ENCODE measurements at regions not wholly inside any gene's neighbourhood (a gene's known extent, or its start where the extent isn't known, plus 50 kb on each side); places are given as distances from the start of the nearest gene placed in this dataset.

- no peak for DNase-seq (ENCODE audit: low spot score)
- Mint-ChIP-seq H3K36me3 (no peaks in the 10 kb centered on the region), H3K27me3 (ENCODE audit: low read depth) (no peaks in the 10 kb centered on the region), H3K4me1 (peaks cover 8% of the 10 kb centered on the region), H3K9me3 (peaks cover 4% of the 10 kb centered on the region; the same call in 1 of the 2 replicates), H3K27ac (no peak overlapping the region), H3K4me3 (no peak overlapping the region)
- TF ChIP-seq ZNF423 (CRISPR knock-in tag; IDR thresholded peaks at IDR 0.05): no peak
- TF ChIP-seq ERG (CRISPR knock-in tag; IDR thresholded peaks at IDR 0.05): no peak
- no peak for TF ChIP-seq ATF2 (CRISPR knock-in tag; IDR thresholded peaks at IDR 0.05; ENCODE audit: borderline replicate concordance, low read depth)
- no peak for TF ChIP-seq ZBTB21 (CRISPR knock-in tag; IDR thresholded peaks at IDR 0.05; ENCODE audit: borderline replicate concordance)
- no peak for TF ChIP-seq CBFB (CRISPR knock-in tag; IDR thresholded peaks at IDR 0.05; ENCODE audit: low read depth)
- no peak for TF ChIP-seq MLX (CRISPR knock-in tag; IDR thresholded peaks at IDR 0.05)
- TF ChIP-seq ELF4 (CRISPR knock-in tag; IDR thresholded peaks at IDR 0.05; ENCODE audit: low read depth): no peak
- TF ChIP-seq TP53 (CRISPR knock-in tag; IDR thresholded peaks at IDR 0.05): no peak
- no peak for TF ChIP-seq ZNF263 (CRISPR knock-in tag; IDR thresholded peaks at IDR 0.05; ENCODE audit: low read depth)
- TF ChIP-seq USF2 (CRISPR knock-in tag; IDR thresholded peaks at IDR 0.05): no peak
- no peak for TF ChIP-seq ESRRA (CRISPR knock-in tag; IDR thresholded peaks at IDR 0.05; ENCODE audit: borderline replicate concordance)
- no peak for ATAC-seq
- ChIA-PET POLR2A (no interaction called here), CTCF (no interaction called here)
Measured at GRCh38 chr2:129645335-129645734, 334.1 kb upstream of the RAB6C start.

GRCh38 chr2:129646107-129646506, 333.4 kb upstream of the RAB6C start:
- ChIA-PET POLR2A (no interaction called here), CTCF (no interaction called here)
- ATAC-seq (no peak), DNase-seq (ENCODE audit: low spot score) (no peak)
- no peak overlapping the region for H3K27ac Mint-ChIP-seq
- peaks cover 4% of the 10 kb centered on the region; the same call in 1 of the 2 replicates for H3K9me3 Mint-ChIP-seq
- H3K36me3 Mint-ChIP-seq: no peaks in the 10 kb centered on the region
- H3K27me3 Mint-ChIP-seq (ENCODE audit: low read depth): no peaks in the 10 kb centered on the region
- H3K4me3 Mint-ChIP-seq: no peak overlapping the region
- H3K4me1 Mint-ChIP-seq: peaks cover 8% of the 10 kb centered on the region
- no peak for TF ChIP-seq HMGXB4 (CRISPR knock-in tag; IDR thresholded peaks at IDR 0.05)
- no peak for TF ChIP-seq GABPB1 (CRISPR knock-in tag; IDR thresholded peaks at IDR 0.05)
- no peak for TF ChIP-seq KAT7 (CRISPR knock-in tag; IDR thresholded peaks at IDR 0.05; ENCODE audit: borderline replicate concordance)
- no peak for TF ChIP-seq ATF2 (CRISPR knock-in tag; IDR thresholded peaks at IDR 0.05; ENCODE audit: borderline replicate concordance, low read depth)

- ATAC-seq: no peak; the same call in 1 of the 2 replicates
- no peak overlapping the region for H3K4me3 Mint-ChIP-seq
- no peak for TF ChIP-seq HMGA2 (CRISPR knock-in tag; IDR thresholded peaks at IDR 0.05)
- no peaks in the 10 kb centered on the region for H3K36me3 Mint-ChIP-seq
- no peaks in the 10 kb centered on the region for H3K27me3 Mint-ChIP-seq (ENCODE audit: low read depth)
- ChIA-PET CTCF (no interaction called here), POLR2A (no interaction called here)
- H3K4me1 Mint-ChIP-seq: peaks cover 9% of the 10 kb centered on the region; the same call in 1 of the 2 replicates
- peaks cover 4% of the 10 kb centered on the region for H3K9me3 Mint-ChIP-seq
- H3K27ac Mint-ChIP-seq: no peak overlapping the region
- DNase-seq (ENCODE audit: low spot score): no peak
Measured at GRCh38 chr2:129653246-129653645, 326.2 kb upstream of the RAB6C start.
